ENCODE measurements at regions not wholly inside any gene's neighbourhood (a gene's known extent, or its start where the extent isn't known, plus 50 kb on each side); places are given as distances from the start of the nearest gene placed in this dataset.

GRCh38 chr12:124441443-124442194, 125.8 kb downstream of the NCOR2 start:
- no peak for DNase-seq

- no peak for DNase-seq
Observed at GRCh38 chr12:124440841-124441381, 126.5 kb downstream of the NCOR2 start.

DNA sequence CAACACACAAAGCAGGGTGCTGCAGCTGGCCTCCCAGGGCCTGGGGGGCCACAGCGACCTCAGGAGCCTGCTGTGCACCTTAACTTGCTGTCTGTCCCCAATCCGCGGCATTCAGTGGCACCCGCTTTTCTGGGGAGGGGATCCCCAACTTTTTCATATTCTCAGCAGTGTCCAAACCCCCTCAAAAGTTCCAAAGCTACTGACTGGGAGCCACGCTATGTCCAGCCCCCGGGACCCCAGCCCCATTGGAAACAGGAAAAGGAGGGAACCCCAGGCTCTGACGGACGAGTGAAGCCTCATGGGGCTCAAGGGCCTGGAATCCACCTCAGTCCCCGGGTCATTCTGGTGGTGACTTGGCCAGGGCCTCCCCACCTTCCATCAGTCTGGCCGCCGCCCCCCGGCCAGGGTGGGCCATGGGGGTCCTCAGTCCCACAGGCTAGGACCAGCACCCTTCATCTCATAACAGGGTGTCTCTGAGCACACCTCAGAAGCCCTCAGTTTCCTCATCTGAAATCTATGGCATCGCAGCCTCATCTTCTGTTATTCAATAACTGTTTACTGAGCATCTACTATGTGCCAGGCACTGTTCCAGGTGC, 127.3 kb downstream of the NCOR2 start:
- no peak for DNase-seq

GRCh38 chr12:124438437-124439056, 128.9 kb downstream of the NCOR2 start:
- no peak for DNase-seq

GRCh38 chr12:124437617-124438436, 129.6 kb downstream of the NCOR2 start:
- no peak for DNase-seq

DNA sequence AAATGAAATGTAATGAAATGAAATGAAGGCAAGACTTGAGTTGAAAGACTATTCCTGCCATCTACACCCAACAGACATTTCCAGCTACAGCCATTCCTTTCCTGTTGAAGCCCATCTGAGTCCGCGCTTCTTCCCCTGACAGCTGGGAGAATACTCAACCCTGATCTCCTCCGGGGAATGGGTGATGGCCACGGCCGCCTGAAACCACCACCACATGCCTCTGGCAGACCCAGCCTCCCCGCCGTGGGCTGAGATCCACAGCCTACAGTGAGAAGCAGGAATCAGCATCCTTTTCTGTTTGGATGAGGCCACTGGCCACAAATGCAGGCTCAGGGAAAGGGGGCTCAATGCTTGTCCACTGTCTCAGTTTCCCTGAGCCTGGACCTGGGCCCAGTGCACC, 130.3 kb downstream of the NCOR2 start:
- no peak for DNase-seq

GRCh38 chr12:124436366-124436765, 131.0 kb downstream of the NCOR2 start:
- DNase-seq, result no peak

GRCh38 chr12:124435806-124436345, 131.5 kb downstream of the NCOR2 start:
- no peak for DNase-seq

- no peak for DNase-seq
Observed at GRCh38 chr12:124434951-124435805, 132.2 kb downstream of the NCOR2 start.

GRCh38 chr12:124434354-124434753, 133.1 kb downstream of the NCOR2 start:
- DNase-seq, result no peak

DNA sequence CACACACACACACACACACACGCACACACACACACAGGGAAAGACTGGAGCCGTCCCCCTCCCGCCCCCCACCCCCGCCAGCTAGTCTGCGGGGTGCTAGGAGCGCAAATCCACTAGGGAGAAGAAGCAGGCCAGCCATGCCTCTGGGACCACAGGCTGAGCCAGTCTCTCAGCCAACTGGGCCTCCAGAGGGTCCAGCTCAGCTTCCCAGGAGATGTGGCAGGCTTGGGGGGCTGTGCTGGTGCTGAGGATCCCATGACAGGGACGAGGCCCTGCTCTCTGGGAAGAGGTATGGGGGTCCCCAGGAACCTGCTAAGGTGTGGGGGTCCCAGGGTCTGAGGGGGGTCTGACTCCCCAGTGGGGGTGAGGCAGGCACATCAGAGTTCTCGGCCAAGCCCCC, 133.5 kb downstream of the NCOR2 start:
- no peak for DNase-seq

DNA sequence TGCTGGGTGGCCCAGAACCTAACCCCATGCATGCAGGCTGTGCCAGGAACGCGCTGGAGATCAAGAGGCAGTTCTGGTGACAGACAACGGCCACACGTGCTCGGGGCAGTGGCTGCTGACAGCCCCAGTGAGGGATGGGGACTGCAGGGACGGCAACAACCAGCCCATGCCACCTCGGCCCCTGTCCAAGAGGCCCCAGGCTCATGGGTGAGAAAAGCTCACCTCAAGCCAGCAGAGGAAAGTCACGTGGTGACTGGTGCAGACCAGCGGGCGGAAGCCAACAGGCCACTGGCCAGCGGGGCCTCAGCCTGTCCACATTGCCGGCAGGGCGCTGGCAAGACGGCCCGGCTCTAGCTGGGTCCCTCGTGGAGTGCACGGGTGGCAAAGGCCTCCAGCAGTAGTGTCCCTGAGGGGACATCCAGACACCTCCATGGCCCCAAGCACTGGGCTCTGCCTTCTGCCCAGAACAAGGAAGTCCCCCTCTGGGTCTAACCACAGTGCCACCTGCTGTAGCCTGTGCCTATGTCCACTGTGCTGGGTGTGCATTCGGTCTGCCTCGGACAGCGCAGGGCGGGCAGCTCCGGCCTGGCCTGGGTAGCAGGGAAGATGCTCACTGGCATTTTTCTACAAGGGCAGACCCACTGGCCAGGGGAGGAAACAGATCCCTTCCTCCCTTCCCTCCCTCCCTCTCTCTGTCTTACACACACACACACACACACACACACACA, 134.1 kb downstream of the NCOR2 start:
- no peak for DNase-seq

- no peak for DNase-seq
Observed at GRCh38 chr12:124432376-124432775, 135.0 kb downstream of the NCOR2 start.

- DNase-seq, result no peak
Observed at GRCh38 chr12:124431971-124432370, 135.4 kb downstream of the NCOR2 start.

DNA sequence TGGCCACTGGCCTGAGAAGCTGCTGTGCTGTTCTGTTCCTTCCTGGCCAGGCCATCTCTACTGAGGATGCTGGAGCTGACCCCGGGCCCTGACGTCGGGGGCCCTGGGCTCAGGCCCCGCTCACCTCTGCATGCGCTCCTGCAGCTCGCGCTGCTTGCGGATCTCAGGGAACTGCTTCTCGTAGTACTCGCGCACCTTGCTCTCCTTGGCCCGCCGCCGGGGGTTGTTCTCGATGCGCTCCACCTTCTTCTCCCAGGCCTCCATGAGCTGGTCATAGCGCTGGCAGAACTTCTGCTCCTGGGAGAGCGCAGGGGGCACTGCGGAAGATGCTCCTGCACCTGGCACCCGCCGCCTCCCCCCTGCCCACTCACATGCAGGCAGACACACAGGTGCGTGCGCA, 135.6 kb downstream of the RFLNA start:
- DNase-seq, result no peak

- no peak for DNase-seq
Observed at GRCh38 chr12:124429535-124429934, 134.6 kb downstream of the RFLNA start.

- DNase-seq, result no peak
Observed at GRCh38 chr12:124428792-124429281, 133.9 kb downstream of the RFLNA start.

DNA sequence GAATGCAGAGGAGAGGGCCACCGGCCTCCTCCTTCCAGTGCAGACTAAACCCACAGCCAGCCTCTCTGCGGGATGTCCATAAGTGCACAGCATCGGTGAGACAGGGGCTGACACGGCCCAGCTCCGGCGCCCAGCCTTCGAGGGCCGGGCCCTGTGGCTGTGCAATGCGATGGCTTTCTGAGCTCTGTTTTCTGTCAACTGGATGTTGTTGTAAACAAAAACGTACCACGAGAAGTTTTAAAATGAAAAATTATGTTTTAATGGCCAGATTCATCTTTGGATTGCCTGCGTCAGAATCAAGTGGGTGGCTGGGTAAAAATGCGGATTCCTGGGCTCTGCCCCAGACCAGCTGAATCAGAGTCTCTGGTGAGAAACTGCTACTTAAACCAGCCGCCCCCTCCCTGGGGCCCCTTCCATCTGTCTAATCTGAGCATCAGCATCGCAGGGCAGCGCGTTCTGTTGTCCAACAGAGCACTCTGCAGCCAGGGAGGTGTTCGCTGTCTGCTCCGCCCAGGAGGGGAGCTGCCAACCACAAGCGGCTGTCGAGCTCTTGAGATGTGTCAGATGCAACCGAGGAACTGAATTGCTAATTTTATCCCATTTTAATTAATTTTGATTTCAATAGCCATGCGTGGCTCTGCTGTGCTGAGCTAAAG, 133.4 kb downstream of the RFLNA start:
- DNase-seq, result no peak

DNA sequence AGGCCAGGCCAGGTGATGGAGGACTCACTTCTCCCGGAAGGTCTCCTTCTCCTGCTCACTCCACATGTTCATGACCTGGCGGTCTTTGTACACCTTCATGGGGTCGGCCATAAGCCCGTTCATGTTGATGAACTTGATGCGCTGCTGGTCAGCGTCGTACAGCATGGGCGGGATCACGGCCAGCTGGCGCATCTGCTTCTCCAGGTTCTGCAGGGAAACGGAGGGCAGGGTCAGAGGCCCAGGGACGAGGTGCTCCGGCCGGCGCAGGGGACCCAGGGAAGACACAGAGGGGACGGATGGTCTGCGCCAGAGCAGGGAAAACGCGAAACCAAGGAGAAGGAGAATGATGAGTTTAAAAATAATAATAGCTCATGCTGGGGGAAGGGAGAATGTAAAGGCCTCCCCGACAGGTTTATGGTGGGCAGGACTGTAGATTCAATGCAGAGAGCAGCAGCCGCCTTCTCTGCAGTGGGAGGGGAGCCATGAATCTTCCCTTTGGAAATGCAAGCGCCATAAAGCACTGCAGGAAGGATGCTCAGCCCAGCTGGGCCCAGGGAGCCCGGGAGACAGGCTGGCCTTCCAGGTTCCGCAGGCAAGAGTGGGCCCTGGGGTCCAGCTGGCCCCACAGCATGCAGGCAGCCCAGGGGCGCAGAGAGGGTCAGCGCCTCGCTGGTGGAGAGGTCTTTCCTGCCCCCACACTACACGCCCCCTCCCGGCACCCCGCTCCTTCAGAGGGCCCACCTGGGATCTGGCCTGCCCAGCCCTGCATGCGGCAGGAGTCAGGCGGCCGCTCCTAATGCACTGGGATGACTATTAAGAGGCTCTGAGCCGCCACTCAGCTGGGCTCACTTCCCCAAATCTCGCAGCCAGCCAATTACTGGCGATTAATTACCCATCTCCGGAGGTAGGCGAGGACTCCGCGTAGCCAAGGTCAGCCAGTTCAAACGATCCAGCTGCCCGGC, 132.0 kb downstream of the RFLNA start:
- no peak for DNase-seq

Measured in CD4-positive, alpha-beta T cell treated with Interleukin-10 for 1 hour (primary cell).